WERI-Rb-1 (cell line): ENCODE measurements at regions not wholly inside any gene's neighbourhood (a gene's known extent, or its start where the extent isn't known, plus 50 kb on each side); places are given as distances from the start of the nearest gene placed in this dataset.

Source experiments
- DNase-seq: peaks from one replicate; pipeline ENCODE4 v3.0.0-alpha.2; 2020
- H3K27ac ChIP-seq: fragments of 250-450 bp; sonication (Bioruptor Pico); 2 replicates; pipeline ENCODE4 v1.5.1; 2020; ENCODE audit warnings: mild to moderate bottlenecking, moderate library complexity
- H3K27me3 ChIP-seq: fragments of 250-450 bp; sonication (Bioruptor Pico); 2 replicates; pipeline ENCODE4 v1.5.1; 2021; ENCODE audit warnings: mild to moderate bottlenecking, low read depth, moderate library complexity; ENCODE audit not compliant: insufficient read depth, severe bottlenecking
- H3K36me3 ChIP-seq: fragments of 250-450 bp; sonication (Bioruptor Pico); 2 replicates; pipeline ENCODE4 v1.5.1; 2020; ENCODE audit warnings: mild to moderate bottlenecking, moderate library complexity
- H3K4me3 ChIP-seq: 2 replicates; pipeline ENCODE4 v1.5.1; 2011; ENCODE audit warnings: low read depth, mild to moderate bottlenecking, control low read depth, low read length
- H3K9me3 ChIP-seq: fragments of 250-450 bp; sonication (Bioruptor Pico); 2 replicates; pipeline ENCODE4 v1.5.1; 2021; ENCODE audit warnings: mild to moderate bottlenecking, moderate library complexity; ENCODE audit not compliant: severe bottlenecking
- CTCF ChIP-seq: IDR thresholded peaks from 2 replicates; pipeline ENCODE4 v1.5.1; 2011; ENCODE audit warnings: low read depth, mild to moderate bottlenecking, control low read depth, inconsistent platforms, low read length

- Histone ChIP-seq H3K36me3 (no peaks in the 10 kb centered on the region), H3K27me3 (no peaks in the 10 kb centered on the region), H3K27ac (no peak overlapping the region), H3K4me3 (no peak overlapping the region), H3K9me3 (no peaks in the 10 kb centered on the region)
- no peak for TF ChIP-seq CTCF
- no peak for DNase-seq
These were observed 329.7 kb upstream of the TYRP1 start for GRCh38 chr9:12363439-12363838.

- H3K9me3 ChIP-seq = no peaks in the 10 kb centered on the region
- DNase-seq = no peak
- TF ChIP-seq CTCF = no peak
These were observed 324.6 kb upstream of the TYRP1 start for GRCh38 chr9:12368569-12368968.

GRCh38 chr9:12391839-12392509 lies 301.2 kb upstream of the TYRP1 start:
- no peak for TF ChIP-seq CTCF
- Histone ChIP-seq H3K9me3 (no peaks in the 10 kb centered on the region), H3K36me3 (no peaks in the 10 kb centered on the region), H3K4me3 (no peak overlapping the region), H3K27ac (no peak overlapping the region), H3K27me3 (no peaks in the 10 kb centered on the region)
- no peak for DNase-seq

More at GRCh38 chr9:12368569-12368968, 324.6 kb upstream of the TYRP1 start:
- Histone ChIP-seq H3K27me3 (no peaks in the 10 kb centered on the region), H3K36me3 (no peaks in the 10 kb centered on the region), H3K4me3 (no peak overlapping the region), H3K27ac (no peak overlapping the region)

- Histone ChIP-seq H3K36me3 (no peaks in the 10 kb centered on the region), H3K27ac (no peak overlapping the region), H3K4me3 (no peak overlapping the region), H3K27me3 (no peaks in the 10 kb centered on the region), H3K9me3 (no peaks in the 10 kb centered on the region)
- no peak for TF ChIP-seq CTCF
- no peak for DNase-seq
These were observed 299.1 kb upstream of the TYRP1 start for GRCh38 chr9:12394105-12394504.

GRCh38 chr9:12403721-12404120 lies 289.5 kb upstream of the TYRP1 start:
- Histone ChIP-seq H3K9me3 (no peaks in the 10 kb centered on the region), H3K27ac (no peak overlapping the region), H3K36me3 (no peaks in the 10 kb centered on the region), H3K4me3 (no peak overlapping the region), H3K27me3 (no peaks in the 10 kb centered on the region)
- no peak for TF ChIP-seq CTCF
- DNase-seq = no peak

GRCh38 chr9:12413986-12414385 lies 279.2 kb upstream of the TYRP1 start:
- Histone ChIP-seq H3K36me3 (no peaks in the 10 kb centered on the region), H3K27me3 (no peaks in the 10 kb centered on the region), H3K9me3 (no peaks in the 10 kb centered on the region), H3K4me3 (no peak overlapping the region), H3K27ac (no peak overlapping the region)
- no peak for DNase-seq
- no peak for TF ChIP-seq CTCF
